NB4 (cell line): ENCODE measurements at regions not wholly inside any gene's neighbourhood (a gene's known extent, or its start where the extent isn't known, plus 50 kb on each side); places are given as distances from the start of the nearest gene placed in this dataset.

Experiments
- DNase-seq: peaks from one replicate; pipeline ENCODE4 v3.0.0; 2010; ENCODE audit warnings: low read depth
- H3K4me3 ChIP-seq: one replicate; pipeline ENCODE4 v1.5.1; 2011; ENCODE audit warnings: mild to moderate bottlenecking, low read depth, low read length, moderate library complexity
- MYC ChIP-seq: IDR thresholded peaks from 2 replicates; pipeline ENCODE4 v1.6.1; 2011; ENCODE audit warnings: low read depth, low read length
- POLR2A ChIP-seq: IDR thresholded peaks from 2 replicates; pipeline ENCODE4 v1.6.1; 2011; ENCODE audit warnings: mild to moderate bottlenecking; ENCODE audit not compliant: insufficient read length; ENCODE audit errors: extremely low read depth
- TF ChIP-seq, protein P1 (sequence below): IDR thresholded peaks from 2 replicates; pipeline ENCODE4 v1.6.1; 2011; ENCODE audit warnings: low read depth, low read length
- TF ChIP-seq, protein P2 (sequence below): IDR thresholded peaks from one replicate; pipeline ENCODE4 v1.5.1; 2012; ENCODE audit warnings: low read depth, low read length

GRCh38 chr2:215603440-215603839 lies 167.6 kb upstream of the FN1 start:
- DNase-seq: no peak
- no peak overlapping the region for H3K4me3 ChIP-seq
- TF ChIP-seq MYC: no peak
- TF ChIP-seq, protein P1, sequence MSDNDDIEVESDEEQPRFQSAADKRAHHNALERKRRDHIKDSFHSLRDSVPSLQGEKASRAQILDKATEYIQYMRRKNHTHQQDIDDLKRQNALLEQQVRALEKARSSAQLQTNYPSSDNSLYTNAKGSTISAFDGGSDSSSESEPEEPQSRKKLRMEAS: no peak
- no peak for TF ChIP-seq POLR2A
- TF ChIP-seq, protein P2, sequence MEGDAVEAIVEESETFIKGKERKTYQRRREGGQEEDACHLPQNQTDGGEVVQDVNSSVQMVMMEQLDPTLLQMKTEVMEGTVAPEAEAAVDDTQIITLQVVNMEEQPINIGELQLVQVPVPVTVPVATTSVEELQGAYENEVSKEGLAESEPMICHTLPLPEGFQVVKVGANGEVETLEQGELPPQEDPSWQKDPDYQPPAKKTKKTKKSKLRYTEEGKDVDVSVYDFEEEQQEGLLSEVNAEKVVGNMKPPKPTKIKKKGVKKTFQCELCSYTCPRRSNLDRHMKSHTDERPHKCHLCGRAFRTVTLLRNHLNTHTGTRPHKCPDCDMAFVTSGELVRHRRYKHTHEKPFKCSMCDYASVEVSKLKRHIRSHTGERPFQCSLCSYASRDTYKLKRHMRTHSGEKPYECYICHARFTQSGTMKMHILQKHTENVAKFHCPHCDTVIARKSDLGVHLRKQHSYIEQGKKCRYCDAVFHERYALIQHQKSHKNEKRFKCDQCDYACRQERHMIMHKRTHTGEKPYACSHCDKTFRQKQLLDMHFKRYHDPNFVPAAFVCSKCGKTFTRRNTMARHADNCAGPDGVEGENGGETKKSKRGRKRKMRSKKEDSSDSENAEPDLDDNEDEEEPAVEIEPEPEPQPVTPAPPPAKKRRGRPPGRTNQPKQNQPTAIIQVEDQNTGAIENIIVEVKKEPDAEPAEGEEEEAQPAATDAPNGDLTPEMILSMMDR: no peak

DNA sequence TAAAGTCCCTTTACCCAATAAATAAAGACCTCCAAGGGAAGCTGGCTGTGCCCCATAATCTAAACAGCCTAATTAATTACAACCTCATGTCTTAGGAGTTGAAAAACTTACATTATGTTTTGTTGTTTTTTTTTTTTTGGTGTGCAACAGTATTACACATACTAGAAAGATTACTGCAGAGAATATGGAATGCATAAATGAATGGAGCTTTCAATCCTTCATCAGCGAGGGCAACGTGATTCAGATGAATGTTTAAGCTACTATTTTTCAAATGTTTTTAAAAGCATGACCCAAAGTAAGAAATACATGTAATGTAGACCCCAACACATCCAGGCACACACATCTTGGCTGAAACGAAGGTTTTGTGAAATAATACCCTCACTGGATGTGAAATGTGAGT lies 167.1 kb upstream of the FN1 start:
- no peak overlapping the region for H3K4me3 ChIP-seq
- TF ChIP-seq MYC (no peak), POLR2A (no peak)
- TF ChIP-seq, protein P1: no peak
- TF ChIP-seq, protein P2: no peak
- DNase-seq: no peak

DNA sequence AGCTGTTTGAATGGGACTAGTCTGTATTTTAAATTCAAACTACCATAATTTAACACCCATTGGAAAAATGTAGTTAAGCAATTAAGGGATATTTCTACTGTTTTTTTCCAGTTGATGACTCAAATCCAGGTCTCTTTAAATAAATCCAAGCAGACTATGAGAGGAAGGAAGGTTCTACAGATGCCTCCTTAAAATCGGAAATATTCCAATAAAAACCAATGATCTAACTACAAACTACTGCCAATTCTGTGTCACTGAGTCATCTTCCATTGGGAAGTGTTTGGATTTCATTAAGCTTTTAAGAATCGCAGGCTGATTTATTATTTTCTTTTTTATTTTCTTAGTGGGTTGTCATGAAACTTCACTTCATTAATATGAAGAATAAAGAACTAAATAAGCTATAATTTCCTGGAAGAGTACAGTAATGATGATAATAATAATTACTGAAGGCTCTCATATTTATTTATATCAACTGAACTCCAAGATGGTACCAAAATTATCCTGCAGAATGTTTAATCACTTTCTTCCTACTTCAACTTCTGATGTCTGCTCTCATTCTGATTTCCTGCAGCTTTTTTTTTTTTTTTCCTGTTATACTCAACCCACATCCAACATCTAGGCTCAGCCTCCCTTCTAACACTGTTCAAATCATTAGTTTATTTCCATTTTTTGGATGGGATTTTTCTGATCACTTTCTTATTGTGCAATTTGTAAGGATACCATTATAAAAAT lies 166.3 kb upstream of the FN1 start:
- TF ChIP-seq, protein P1: no peak
- TF ChIP-seq MYC: no peak
- no peak for DNase-seq
- no peak overlapping the region for H3K4me3 ChIP-seq

DNA sequence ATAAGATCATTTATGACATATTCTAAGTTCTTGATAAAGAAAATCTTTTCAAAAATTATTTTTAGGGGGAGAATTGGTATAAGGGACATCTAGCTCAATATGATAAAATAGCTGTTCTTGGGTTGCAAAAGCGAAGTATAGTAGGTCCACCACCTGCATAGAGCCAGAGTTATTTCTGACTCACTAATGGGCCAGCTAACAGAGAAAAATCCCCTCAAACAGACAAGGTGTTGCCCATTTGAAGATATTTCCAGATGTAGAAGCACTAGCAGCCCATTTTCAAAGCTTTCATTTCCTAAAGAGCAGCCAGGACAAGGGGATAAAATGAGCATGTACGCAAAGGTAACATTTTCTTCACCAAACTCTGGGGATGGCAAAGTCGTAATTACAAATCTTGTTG lies 165.7 kb upstream of the FN1 start:
- no peak overlapping the region for H3K4me3 ChIP-seq
- TF ChIP-seq, protein P1: no peak
- TF ChIP-seq, protein P2: no peak
- TF ChIP-seq MYC (no peak), POLR2A (no peak)
- DNase-seq: no peak

DNA sequence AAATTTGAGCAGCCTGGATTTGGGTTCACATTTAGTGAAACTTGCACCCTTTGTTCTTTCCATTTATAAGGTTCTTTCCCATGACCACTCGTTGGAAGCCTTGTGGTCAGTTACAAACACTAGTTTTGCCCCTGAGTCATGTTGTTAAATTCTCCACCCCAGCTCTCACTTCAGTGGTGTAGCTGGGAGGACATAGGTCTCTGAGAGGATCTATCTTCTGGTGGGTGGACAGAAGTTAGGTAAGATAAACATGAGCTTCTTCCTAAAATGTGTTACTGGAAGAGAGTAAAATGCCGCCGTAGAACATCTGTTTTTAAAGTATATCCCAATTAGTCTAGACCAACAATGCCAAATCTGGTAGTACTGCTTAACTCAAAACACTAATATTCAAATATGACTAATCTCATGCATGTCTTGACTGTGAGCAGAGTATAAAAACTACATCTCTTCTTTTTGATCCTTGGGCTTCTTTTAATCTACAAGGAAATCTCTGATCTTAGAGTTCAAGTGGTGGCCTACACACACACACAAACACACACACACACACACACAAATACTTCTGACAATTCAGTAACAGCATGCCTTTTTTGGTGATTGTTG lies 162.6 kb upstream of the FN1 start:
- DNase-seq: no peak
- H3K4me3 ChIP-seq: no peak overlapping the region
- TF ChIP-seq POLR2A (no peak), MYC (no peak)
- TF ChIP-seq, protein P1: no peak
- TF ChIP-seq, protein P2: no peak

DNA sequence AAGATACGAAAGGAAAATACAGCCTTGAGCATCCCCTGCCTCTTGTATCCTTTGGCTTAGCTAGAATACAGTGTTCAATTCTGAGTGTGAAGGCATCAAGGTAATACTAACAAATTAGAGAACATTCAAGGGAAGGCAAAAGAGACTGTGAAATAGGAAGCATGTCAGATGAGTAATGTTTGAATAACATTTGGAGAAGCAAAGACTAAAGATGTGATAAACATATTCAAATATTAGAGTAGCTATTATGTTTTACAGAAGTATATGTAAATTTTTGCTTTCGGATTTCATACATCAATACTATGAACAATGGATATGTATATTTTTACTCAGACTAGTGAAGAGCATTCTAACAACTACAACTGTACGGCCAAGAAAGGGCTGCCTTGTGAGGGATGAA lies 161.7 kb upstream of the FN1 start:
- DNase-seq: no peak
- TF ChIP-seq POLR2A (no peak), MYC (no peak)
- TF ChIP-seq, protein P1: no peak
- TF ChIP-seq, protein P2: no peak

More for the DNA sequence above, 161.7 kb upstream of the FN1 start:
- H3K4me3 ChIP-seq: no peak overlapping the region
